HCT116 (cell line): ENCODE measurements at regions not wholly inside any gene's neighbourhood (a gene's known extent, or its start where the extent isn't known, plus 50 kb on each side); places are given as distances from the start of the nearest gene placed in this dataset.

Source experiments
- EZH2 ChIP-seq: fragments of 200-600 bp; sonication (generic); IDR thresholded peaks from 2 replicates; pipeline ENCODE4 v1.6.1; 2017; ENCODE audit warnings: antibody characterized with exemption, mixed run types
- EZH2phosphoT487 ChIP-seq: fragments of 200-600 bp; IDR thresholded peaks from 2 replicates; pipeline ENCODE4 v1.6.1; 2018; ENCODE audit warnings: antibody characterized with exemption, borderline replicate concordance
- FOSL1 ChIP-seq: IDR thresholded peaks from 2 replicates; pipeline ENCODE4 v1.6.1; 2012; ENCODE audit warnings: low read depth
- JUND ChIP-seq: IDR thresholded peaks from 2 replicates; pipeline ENCODE4 v1.6.1; 2012
- POLR2A ChIP-seq: IDR thresholded peaks from 2 replicates; pipeline ENCODE4 v1.7.0; 2011; ENCODE audit warnings: borderline replicate concordance; ENCODE audit not compliant: insufficient read depth, insufficient read length; ENCODE audit errors: extremely low read depth
- RAD21 ChIP-seq: IDR thresholded peaks from 2 replicates; pipeline ENCODE4 v1.6.1; 2012; ENCODE audit warnings: low read depth, mild to moderate bottlenecking
- SP1 ChIP-seq: IDR thresholded peaks from 2 replicates; pipeline ENCODE4 v1.6.1; 2012; ENCODE audit warnings: low read depth
- TCF7L2 ChIP-seq: IDR thresholded peaks from 2 replicates; pipeline ENCODE4 v1.7.0; 2011; ENCODE audit warnings: borderline replicate concordance, inconsistent platforms; ENCODE audit not compliant: insufficient read depth, insufficient read length; ENCODE audit errors: extremely low read depth
- YY1 ChIP-seq: IDR thresholded peaks from 2 replicates; pipeline ENCODE4 v1.6.1; 2011; ENCODE audit warnings: low read length, low read depth, moderate library complexity, mild to moderate bottlenecking; ENCODE audit not compliant: insufficient replicate concordance; ENCODE audit errors: extremely low read depth
- TF ChIP-seq, protein P1 (sequence below): IDR thresholded peaks from 2 replicates; pipeline ENCODE4 v1.6.1; 2012
- TF ChIP-seq, protein P2 (sequence below): IDR thresholded peaks from 2 replicates; pipeline ENCODE4 v1.6.1; 2012
- TF ChIP-seq, protein P3 (sequence below): IDR thresholded peaks from 2 replicates; pipeline ENCODE4 v1.6.1; 2012; ENCODE audit warnings: low read depth
- TF ChIP-seq, protein P4 (sequence below), 3 experiments: fragments of 200-600 bp in 1 of 3; sonication (generic) in 1 of 3; IDR thresholded peaks in 2 of 3; conservative IDR thresholded peaks in 1 of 3; 2 replicates each; pipeline ENCODE4 v1.5.1; 2012 to 2017; ENCODE audit warnings: low read depth in 2 of 3, low read length in 2 of 3, antibody characterized with exemption in 1 of 3, borderline replicate concordance in 1 of 3, control low read depth in 1 of 3, mild to moderate bottlenecking in 1 of 3, mixed read lengths in 1 of 3, mixed run types in 1 of 3, moderate library complexity in 1 of 3; ENCODE audit not compliant: insufficient read depth in 1 of 3
- TF ChIP-seq, protein P5 (sequence below): IDR thresholded peaks from 2 replicates; pipeline ENCODE4 v1.6.1; 2011; ENCODE audit warnings: mild to moderate bottlenecking, low read length, moderate library complexity; ENCODE audit not compliant: insufficient replicate concordance; ENCODE audit errors: extremely low read depth

DNA sequence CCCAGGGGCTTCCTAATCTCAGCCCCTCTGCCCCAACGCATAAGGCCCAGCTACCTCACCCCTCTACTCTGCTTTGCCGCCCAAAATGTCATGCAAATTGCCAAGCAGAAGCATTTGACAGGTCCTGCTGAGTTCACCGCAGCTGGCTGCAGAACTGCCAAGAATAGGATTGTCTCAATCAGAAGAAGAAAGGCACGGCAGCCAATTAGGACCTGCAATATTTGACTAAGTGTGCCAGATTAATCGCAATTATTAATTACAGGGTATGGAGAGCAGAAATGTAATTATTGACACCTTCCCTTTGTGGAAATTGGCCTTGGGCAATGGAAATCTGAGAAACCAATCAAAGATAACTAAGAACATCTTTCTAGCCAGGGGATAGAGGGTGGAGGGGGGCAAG lies 318.6 kb downstream of the LRFN2 start:
- TF ChIP-seq EZH2phosphoT487, result no peak
- no peak for TF ChIP-seq YY1
- TF ChIP-seq SP1, result no peak
- TF ChIP-seq, protein P1, sequence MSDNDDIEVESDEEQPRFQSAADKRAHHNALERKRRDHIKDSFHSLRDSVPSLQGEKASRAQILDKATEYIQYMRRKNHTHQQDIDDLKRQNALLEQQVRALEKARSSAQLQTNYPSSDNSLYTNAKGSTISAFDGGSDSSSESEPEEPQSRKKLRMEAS, result no peak
- TF ChIP-seq POLR2A, result no peak
- TF ChIP-seq, protein P2, sequence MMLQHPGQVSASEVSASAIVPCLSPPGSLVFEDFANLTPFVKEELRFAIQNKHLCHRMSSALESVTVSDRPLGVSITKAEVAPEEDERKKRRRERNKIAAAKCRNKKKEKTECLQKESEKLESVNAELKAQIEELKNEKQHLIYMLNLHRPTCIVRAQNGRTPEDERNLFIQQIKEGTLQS, result no peak
- TF ChIP-seq JUND, result no peak
- TF ChIP-seq, protein P3, sequence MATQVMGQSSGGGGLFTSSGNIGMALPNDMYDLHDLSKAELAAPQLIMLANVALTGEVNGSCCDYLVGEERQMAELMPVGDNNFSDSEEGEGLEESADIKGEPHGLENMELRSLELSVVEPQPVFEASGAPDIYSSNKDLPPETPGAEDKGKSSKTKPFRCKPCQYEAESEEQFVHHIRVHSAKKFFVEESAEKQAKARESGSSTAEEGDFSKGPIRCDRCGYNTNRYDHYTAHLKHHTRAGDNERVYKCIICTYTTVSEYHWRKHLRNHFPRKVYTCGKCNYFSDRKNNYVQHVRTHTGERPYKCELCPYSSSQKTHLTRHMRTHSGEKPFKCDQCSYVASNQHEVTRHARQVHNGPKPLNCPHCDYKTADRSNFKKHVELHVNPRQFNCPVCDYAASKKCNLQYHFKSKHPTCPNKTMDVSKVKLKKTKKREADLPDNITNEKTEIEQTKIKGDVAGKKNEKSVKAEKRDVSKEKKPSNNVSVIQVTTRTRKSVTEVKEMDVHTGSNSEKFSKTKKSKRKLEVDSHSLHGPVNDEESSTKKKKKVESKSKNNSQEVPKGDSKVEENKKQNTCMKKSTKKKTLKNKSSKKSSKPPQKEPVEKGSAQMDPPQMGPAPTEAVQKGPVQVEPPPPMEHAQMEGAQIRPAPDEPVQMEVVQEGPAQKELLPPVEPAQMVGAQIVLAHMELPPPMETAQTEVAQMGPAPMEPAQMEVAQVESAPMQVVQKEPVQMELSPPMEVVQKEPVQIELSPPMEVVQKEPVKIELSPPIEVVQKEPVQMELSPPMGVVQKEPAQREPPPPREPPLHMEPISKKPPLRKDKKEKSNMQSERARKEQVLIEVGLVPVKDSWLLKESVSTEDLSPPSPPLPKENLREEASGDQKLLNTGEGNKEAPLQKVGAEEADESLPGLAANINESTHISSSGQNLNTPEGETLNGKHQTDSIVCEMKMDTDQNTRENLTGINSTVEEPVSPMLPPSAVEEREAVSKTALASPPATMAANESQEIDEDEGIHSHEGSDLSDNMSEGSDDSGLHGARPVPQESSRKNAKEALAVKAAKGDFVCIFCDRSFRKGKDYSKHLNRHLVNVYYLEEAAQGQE, result no peak
- no peak for TF ChIP-seq RAD21
- TF ChIP-seq EZH2, result no peak
- TF ChIP-seq, protein P4, sequence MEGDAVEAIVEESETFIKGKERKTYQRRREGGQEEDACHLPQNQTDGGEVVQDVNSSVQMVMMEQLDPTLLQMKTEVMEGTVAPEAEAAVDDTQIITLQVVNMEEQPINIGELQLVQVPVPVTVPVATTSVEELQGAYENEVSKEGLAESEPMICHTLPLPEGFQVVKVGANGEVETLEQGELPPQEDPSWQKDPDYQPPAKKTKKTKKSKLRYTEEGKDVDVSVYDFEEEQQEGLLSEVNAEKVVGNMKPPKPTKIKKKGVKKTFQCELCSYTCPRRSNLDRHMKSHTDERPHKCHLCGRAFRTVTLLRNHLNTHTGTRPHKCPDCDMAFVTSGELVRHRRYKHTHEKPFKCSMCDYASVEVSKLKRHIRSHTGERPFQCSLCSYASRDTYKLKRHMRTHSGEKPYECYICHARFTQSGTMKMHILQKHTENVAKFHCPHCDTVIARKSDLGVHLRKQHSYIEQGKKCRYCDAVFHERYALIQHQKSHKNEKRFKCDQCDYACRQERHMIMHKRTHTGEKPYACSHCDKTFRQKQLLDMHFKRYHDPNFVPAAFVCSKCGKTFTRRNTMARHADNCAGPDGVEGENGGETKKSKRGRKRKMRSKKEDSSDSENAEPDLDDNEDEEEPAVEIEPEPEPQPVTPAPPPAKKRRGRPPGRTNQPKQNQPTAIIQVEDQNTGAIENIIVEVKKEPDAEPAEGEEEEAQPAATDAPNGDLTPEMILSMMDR (IDR thresholded peaks at IDR 0.05 in 2 of 3, conservative IDR thresholded peaks at IDR 0.05 in 1 of 3; ENCODE audit: borderline replicate concordance in 1 of 3, insufficient read depth in 1 of 3, low read depth in 2 of 3, low read length in 2 of 3), result no peak
- TF ChIP-seq TCF7L2, result no peak
- no peak for TF ChIP-seq FOSL1
- TF ChIP-seq, protein P5, sequence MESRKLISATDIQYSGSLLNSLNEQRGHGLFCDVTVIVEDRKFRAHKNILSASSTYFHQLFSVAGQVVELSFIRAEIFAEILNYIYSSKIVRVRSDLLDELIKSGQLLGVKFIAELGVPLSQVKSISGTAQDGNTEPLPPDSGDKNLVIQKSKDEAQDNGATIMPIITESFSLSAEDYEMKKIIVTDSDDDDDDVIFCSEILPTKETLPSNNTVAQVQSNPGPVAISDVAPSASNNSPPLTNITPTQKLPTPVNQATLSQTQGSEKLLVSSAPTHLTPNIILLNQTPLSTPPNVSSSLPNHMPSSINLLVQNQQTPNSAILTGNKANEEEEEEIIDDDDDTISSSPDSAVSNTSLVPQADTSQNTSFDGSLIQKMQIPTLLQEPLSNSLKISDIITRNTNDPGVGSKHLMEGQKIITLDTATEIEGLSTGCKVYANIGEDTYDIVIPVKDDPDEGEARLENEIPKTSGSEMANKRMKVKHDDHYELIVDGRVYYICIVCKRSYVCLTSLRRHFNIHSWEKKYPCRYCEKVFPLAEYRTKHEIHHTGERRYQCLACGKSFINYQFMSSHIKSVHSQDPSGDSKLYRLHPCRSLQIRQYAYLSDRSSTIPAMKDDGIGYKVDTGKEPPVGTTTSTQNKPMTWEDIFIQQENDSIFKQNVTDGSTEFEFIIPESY, result no peak
